ENCODE measurements at regions not wholly inside any gene's neighbourhood (a gene's known extent, or its start where the extent isn't known, plus 50 kb on each side); places are given as distances from the start of the nearest gene placed in this dataset.
"Not testable (repeated sequence)": the region's sequence is repeated elsewhere in the genome, so short reads cannot be mapped to it uniquely, and the experiment has no call there.

DNA sequence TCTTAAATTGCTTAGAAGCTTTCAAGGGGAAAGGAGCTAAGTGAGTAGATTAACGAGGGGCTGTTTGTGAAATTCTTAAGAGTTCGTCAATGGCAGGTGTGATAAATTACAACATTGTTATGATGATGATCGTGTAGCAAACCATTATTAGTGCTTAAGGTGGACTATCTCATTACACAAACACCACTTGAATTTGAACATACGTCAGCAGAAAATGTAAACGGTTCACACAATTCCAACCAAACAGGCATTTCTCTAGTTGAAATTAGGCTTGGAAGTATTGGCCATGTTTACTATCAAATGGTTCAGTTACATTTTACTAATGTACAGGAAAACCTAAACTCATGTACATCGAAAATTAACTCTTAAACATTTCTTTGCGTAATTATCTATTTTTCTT is 102.8 kb downstream of the PYDC2 start:
- Histone ChIP-seq H3K9me3 (ENCODE audit: control insufficient read depth, low read length) (no peaks in the 10 kb centered on the region), H3K4me3 (ENCODE audit: extremely low read depth, insufficient read depth, low read length, poor library complexity, severe bottlenecking) (no peak overlapping the region), H3K27ac (ENCODE audit: low read depth, low read length, severe bottlenecking) (no peak overlapping the region), H3K36me3 (ENCODE audit: control insufficient read depth, insufficient read depth, low read length) (no peaks in the 10 kb centered on the region), H3K4me1 (ENCODE audit: control insufficient read depth, insufficient read depth, low read length, poor library complexity, severe bottlenecking) (no peaks in the 10 kb centered on the region)
- 100% methylated on average over 1 of the region's 7 CpGs; no CpG with 5 or more reads in 1 of the 2 experiments for WGBS, 2 experiments (ENCODE audit: insufficient coverage in 2 of 2)

DNA sequence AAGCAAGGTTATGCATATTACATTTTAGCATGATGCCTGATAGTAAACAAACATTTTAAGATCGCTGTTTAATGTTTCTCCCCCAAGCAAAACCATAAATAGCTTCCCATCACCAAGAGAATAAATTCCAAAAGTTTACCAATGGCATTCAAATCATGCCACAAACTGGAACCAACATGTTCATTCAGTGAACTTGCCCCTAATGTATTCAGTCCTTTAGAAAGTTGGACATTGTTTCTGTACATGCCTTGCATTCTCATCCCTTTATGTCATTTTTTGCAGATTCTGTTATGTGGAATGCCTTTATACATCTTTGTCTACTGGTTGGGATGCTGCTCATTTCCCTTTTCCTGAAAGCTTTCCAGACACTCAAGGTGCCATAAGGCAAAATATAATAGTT is 105.5 kb downstream of the PYDC2 start:
- Histone ChIP-seq H3K36me3 (ENCODE audit: control insufficient read depth, insufficient read depth, low read length) (no peaks in the 10 kb centered on the region), H3K4me3 (ENCODE audit: extremely low read depth, insufficient read depth, low read length, poor library complexity, severe bottlenecking) (no peak overlapping the region), H3K4me1 (ENCODE audit: control insufficient read depth, insufficient read depth, low read length, poor library complexity, severe bottlenecking) (no peaks in the 10 kb centered on the region), H3K27ac (ENCODE audit: low read depth, low read length, severe bottlenecking) (no peak overlapping the region), H3K9me3 (ENCODE audit: control insufficient read depth, low read length) (no peaks in the 10 kb centered on the region)
- 80 to 100% methylated on average over 1 of the region's 1 CpG for WGBS, 2 experiments (ENCODE audit: insufficient coverage in 2 of 2)

DNA sequence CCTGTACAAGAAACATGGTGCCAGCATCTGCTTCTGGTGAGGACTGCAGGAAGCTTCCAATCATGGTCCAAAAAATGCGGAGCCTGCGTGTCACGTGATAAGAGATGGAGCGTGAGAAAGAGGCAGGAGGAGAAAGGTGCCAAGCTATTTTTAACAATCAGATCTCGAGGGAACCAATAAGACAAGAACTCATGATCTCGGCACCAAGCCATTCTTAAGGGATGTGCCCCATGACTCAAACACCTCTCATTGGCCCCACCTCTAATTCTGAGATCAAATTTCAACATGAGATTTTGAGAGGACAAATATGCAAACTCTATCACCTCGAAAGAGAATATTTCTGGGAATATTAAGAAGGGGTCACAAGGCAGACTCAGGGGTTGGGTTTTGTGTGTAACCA is 107.2 kb downstream of the PYDC2 start:
- H3K4me3 ChIP-seq (ENCODE audit: extremely low read depth, insufficient read depth, low read length, poor library complexity, severe bottlenecking): no peak overlapping the region
- no peaks in the 10 kb centered on the region for H3K9me3 ChIP-seq (ENCODE audit: control insufficient read depth, low read length)
- no peak overlapping the region for H3K27ac ChIP-seq (ENCODE audit: low read depth, low read length, severe bottlenecking)
- no peaks in the 10 kb centered on the region for H3K4me1 ChIP-seq (ENCODE audit: control insufficient read depth, insufficient read depth, low read length, poor library complexity, severe bottlenecking)
- 89 to 93% methylated on average over 4 to 5 of the region's 7 CpGs for WGBS, 2 experiments (ENCODE audit: insufficient coverage in 2 of 2)
- no peaks in the 10 kb centered on the region for H3K36me3 ChIP-seq (ENCODE audit: control insufficient read depth, insufficient read depth, low read length)

DNA sequence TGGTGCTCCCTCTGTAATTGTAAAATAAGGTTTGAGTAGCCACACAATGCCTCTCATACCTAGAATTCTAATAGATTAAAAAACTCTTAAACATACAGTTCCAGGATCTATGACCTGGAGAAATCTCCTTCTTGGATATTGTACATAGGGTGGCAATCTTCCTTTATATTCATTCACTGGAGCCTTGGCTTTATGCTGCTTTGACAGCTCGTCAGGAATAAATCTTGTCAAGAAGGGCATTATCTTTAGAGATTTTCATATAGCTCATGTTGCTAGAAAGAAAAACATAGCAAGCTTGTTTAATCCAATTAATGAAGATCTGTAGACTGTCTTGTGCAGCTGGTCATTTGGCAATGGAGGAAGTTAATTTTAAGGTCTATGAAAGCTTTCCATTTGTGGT is 131.1 kb downstream of the PYDC2 start:
- Histone ChIP-seq H3K36me3 (ENCODE audit: control insufficient read depth, insufficient read depth, low read length) (no peaks in the 10 kb centered on the region), H3K4me1 (ENCODE audit: control insufficient read depth, insufficient read depth, low read length, poor library complexity, severe bottlenecking) (no peaks in the 10 kb centered on the region), H3K4me3 (ENCODE audit: extremely low read depth, insufficient read depth, low read length, poor library complexity, severe bottlenecking) (no peak overlapping the region), H3K9me3 (ENCODE audit: control insufficient read depth, low read length) (no peaks in the 10 kb centered on the region), H3K27ac (ENCODE audit: low read depth, low read length, severe bottlenecking) (no peak overlapping the region)
- 80% methylated on average over 1 of the region's 1 CpG; no CpG with 5 or more reads in 1 of the 2 experiments for WGBS, 2 experiments (ENCODE audit: insufficient coverage in 2 of 2)

DNA sequence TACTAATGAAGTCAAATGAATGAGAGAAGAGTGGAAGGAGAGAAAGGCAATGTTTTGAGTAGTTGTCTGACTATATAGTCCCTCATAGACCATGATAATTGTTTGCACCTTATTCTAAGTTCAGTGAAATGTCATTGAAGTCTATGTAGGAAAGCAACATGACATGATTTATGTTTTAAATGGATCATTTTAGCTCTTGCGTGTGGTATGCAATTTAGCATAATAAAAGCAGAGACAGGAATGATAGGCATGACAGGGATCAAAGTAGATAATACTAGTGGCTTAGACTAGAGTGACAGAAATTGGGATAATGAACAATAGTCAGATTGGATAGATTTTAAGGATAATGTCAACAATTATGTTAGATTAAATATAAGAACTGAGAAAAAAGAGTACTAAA is 132.5 kb downstream of the PYDC2 start:
- no peaks in the 10 kb centered on the region for H3K9me3 ChIP-seq (ENCODE audit: control insufficient read depth, low read length)
- 88 to 89% methylated on average over 1 of the region's 1 CpG for WGBS, 2 experiments (ENCODE audit: insufficient coverage in 2 of 2)
- H3K27ac ChIP-seq (ENCODE audit: low read depth, low read length, severe bottlenecking): no peak overlapping the region
- H3K4me3 ChIP-seq (ENCODE audit: extremely low read depth, insufficient read depth, low read length, poor library complexity, severe bottlenecking): no peak overlapping the region
- no peaks in the 10 kb centered on the region for H3K4me1 ChIP-seq (ENCODE audit: control insufficient read depth, insufficient read depth, low read length, poor library complexity, severe bottlenecking)
- H3K36me3 ChIP-seq (ENCODE audit: control insufficient read depth, insufficient read depth, low read length): no peaks in the 10 kb centered on the region

DNA sequence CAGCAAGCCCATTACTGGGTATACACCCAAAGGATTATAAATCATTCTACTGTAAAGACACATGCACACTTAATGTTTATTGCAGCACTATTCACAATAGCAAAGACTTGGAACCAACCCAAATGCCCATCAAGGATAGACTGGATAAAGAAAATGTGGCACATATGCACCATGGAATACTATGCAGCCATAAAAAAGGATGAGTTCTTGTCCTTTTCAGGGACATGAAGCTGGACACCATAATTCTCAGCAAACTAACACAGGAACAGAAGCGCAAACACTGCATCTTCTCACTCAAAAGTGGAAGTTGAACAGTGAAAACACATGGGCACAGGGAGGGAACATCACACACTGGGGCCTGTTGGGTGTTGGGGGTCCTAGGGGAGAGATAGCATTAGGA is 154.5 kb downstream of the PYDC2 start:
- WGBS, 2 experiments (ENCODE audit: insufficient coverage in 2 of 2): no CpG with 5 or more reads among the region's 1 CpG

DNA sequence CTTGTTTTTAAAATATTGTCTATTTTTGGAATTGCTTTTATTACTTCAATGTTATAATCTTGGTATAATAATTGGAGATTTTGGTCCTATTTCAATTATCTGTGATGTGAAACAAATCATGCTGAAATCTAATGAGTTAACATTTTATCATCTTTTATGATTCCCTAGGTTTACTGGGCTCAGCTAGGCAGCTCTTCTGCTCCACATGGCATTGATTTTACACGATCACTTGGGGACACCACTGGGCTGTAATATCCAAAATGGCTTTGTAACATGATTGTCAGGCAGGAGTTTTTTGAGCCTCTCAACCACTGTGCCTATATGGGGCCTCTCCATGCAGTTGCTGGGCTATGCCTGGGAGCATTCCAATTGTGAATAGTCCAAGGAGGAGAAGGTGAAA is 163.3 kb downstream of the PYDC2 start:
- Histone ChIP-seq H3K27ac (ENCODE audit: low read depth, low read length, severe bottlenecking) (no peak overlapping the region), H3K36me3 (ENCODE audit: control insufficient read depth, insufficient read depth, low read length) (no peaks in the 10 kb centered on the region), H3K9me3 (ENCODE audit: control insufficient read depth, low read length) (no peaks in the 10 kb centered on the region), H3K4me1 (ENCODE audit: control insufficient read depth, insufficient read depth, low read length, poor library complexity, severe bottlenecking) (no peaks in the 10 kb centered on the region), H3K4me3 (ENCODE audit: extremely low read depth, insufficient read depth, low read length, poor library complexity, severe bottlenecking) (no peak overlapping the region)
- WGBS, 2 experiments (ENCODE audit: insufficient coverage in 2 of 2): 80% methylated on average over 1 of the region's 1 CpG

More for the DNA sequence above, 154.5 kb downstream of the PYDC2 start:
- not testable (repeated sequence) for H3K9me3 ChIP-seq (ENCODE audit: control insufficient read depth, low read length); H3K4me1 ChIP-seq (ENCODE audit: control insufficient read depth, insufficient read depth, low read length, poor library complexity, severe bottlenecking); H3K4me3 ChIP-seq (ENCODE audit: extremely low read depth, insufficient read depth, low read length, poor library complexity, severe bottlenecking); H3K36me3 ChIP-seq (ENCODE audit: control insufficient read depth, insufficient read depth, low read length); H3K27ac ChIP-seq (ENCODE audit: low read depth, low read length, severe bottlenecking)

DNA sequence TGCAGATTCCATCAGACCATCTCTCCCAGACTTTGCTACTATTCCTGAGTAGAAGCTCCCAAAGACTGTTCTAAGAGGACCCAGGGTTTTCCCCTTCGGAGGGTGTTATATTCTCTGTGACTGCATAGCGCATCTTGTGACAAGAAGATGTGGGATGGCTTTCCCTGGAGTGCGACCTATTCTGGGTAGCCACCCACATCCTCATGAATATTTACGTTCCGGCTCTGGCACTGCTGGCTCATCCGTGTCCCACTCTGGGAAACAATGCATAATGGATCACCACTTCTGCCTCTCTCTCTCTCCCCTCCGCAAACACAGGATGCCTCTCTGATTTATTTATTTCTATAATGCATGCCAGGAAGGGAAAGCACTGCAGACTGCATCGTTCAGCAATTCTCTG is 166.1 kb downstream of the PYDC2 start:
- no peaks in the 10 kb centered on the region for H3K4me1 ChIP-seq (ENCODE audit: control insufficient read depth, insufficient read depth, low read length, poor library complexity, severe bottlenecking)
- WGBS, 2 experiments (ENCODE audit: insufficient coverage in 2 of 2): 71 to 79% methylated on average over 6 of the region's 8 CpGs
- H3K27ac ChIP-seq (ENCODE audit: low read depth, low read length, severe bottlenecking): no peak overlapping the region
- no peaks in the 10 kb centered on the region for H3K36me3 ChIP-seq (ENCODE audit: control insufficient read depth, insufficient read depth, low read length)
- no peak overlapping the region for H3K4me3 ChIP-seq (ENCODE audit: extremely low read depth, insufficient read depth, low read length, poor library complexity, severe bottlenecking)
- H3K9me3 ChIP-seq (ENCODE audit: control insufficient read depth, low read length): no peaks in the 10 kb centered on the region

DNA sequence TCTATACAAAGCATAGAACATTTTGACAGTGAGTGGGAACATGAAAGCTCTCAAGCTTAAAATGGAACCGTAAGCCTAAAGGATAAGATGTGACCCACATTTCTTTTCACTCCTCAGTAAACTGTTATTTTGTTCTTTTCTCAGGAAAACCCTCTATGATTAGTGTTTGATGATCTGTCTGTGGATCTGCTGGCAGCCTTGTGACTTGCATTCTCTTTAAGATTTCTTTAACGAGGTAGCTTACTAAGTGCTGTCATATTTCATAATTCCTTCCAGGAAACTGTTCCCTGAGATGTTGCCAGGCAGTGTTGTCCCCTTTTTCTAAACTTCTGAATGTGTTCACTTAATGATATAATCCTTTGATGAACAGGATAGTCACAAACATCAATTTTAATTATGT is 167.6 kb downstream of the PYDC2 start:
- no peak overlapping the region for H3K4me3 ChIP-seq (ENCODE audit: extremely low read depth, insufficient read depth, low read length, poor library complexity, severe bottlenecking)
- H3K4me1 ChIP-seq (ENCODE audit: control insufficient read depth, insufficient read depth, low read length, poor library complexity, severe bottlenecking): no peaks in the 10 kb centered on the region
- H3K27ac ChIP-seq (ENCODE audit: low read depth, low read length, severe bottlenecking): no peak overlapping the region
- H3K9me3 ChIP-seq (ENCODE audit: control insufficient read depth, low read length): no peaks in the 10 kb centered on the region
- H3K36me3 ChIP-seq (ENCODE audit: control insufficient read depth, insufficient read depth, low read length): no peaks in the 10 kb centered on the region
- WGBS, 2 experiments (ENCODE audit: insufficient coverage in 2 of 2): 67% methylated on average over 1 of the region's 2 CpGs; no CpG with 5 or more reads in 1 of the 2 experiments

DNA sequence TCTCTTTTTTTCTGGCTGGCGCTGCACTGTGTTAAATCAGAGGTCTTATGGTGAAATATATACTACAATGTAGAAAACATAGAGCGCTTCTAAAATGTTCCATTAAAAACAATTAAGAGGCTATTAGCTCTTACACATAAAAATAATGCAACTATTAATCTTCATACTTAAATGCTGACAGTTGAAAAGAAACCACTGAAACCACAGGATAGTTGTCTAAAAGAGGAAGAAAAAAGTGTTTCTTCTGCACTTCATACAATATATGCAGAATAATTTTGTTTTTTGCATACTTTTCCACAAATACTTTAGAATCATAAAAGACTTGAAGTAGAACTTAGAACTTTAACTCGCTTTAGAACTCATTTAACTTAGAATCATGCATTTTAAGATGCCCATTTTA is 170.5 kb downstream of the PYDC2 start:
- no peaks in the 10 kb centered on the region for H3K9me3 ChIP-seq (ENCODE audit: control insufficient read depth, low read length)
- H3K4me1 ChIP-seq (ENCODE audit: control insufficient read depth, insufficient read depth, low read length, poor library complexity, severe bottlenecking): no peaks in the 10 kb centered on the region
- H3K4me3 ChIP-seq (ENCODE audit: extremely low read depth, insufficient read depth, low read length, poor library complexity, severe bottlenecking): no peak overlapping the region
- WGBS, 2 experiments (ENCODE audit: insufficient coverage in 2 of 2): 83% methylated on average over 1 of the region's 3 CpGs; no CpG with 5 or more reads in 1 of the 2 experiments
- no peak overlapping the region for H3K27ac ChIP-seq (ENCODE audit: low read depth, low read length, severe bottlenecking)
- no peaks in the 10 kb centered on the region for H3K36me3 ChIP-seq (ENCODE audit: control insufficient read depth, insufficient read depth, low read length)

DNA sequence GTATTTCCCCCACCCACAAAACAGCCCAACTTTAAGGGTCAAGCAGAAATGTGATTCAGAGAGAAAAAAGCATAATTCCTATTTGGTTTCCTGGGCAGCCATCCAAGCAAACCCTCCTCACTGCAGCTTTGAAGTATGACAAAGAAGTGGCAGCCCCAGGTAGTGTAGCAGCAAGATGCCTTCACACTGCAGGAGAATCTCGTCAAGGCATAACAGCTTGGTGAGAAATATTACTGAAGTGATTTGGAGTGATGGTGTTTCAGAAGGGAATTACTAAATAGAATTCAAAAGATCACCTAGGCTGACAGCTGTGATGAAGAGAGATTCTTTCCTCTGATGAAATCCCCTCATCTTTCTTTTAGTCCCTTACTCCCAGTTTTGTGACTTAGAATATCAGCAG is 173.9 kb downstream of the PYDC2 start:
- Histone ChIP-seq H3K27ac (ENCODE audit: low read depth, low read length, severe bottlenecking) (no peak overlapping the region), H3K36me3 (ENCODE audit: control insufficient read depth, insufficient read depth, low read length) (no peaks in the 10 kb centered on the region), H3K4me3 (ENCODE audit: extremely low read depth, insufficient read depth, low read length, poor library complexity, severe bottlenecking) (no peak overlapping the region), H3K4me1 (ENCODE audit: control insufficient read depth, insufficient read depth, low read length, poor library complexity, severe bottlenecking) (no peaks in the 10 kb centered on the region), H3K9me3 (ENCODE audit: control insufficient read depth, low read length) (no peaks in the 10 kb centered on the region)
- WGBS, 2 experiments (ENCODE audit: insufficient coverage in 2 of 2): no CpG with 5 or more reads among the region's 1 CpG

DNA sequence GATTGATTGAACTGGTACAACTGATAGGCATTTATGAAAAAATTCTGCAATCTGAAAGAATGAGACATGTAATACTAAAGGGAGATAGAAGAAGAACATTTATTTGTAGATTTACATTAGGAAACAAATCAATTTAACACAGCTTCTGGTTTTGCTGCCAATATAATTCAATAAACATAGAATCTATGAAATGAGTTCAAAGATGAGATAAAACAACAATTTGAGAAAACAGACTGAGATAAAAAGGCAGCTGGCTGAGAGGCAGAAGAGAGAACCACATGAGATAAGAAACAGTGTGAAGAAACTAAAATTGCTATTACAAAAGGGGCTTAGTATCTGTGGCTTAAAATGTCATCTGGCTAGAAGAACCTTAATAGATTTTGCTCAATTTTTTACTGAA is 176.6 kb downstream of the PYDC2 start:
- Histone ChIP-seq H3K4me1 (ENCODE audit: control insufficient read depth, insufficient read depth, low read length, poor library complexity, severe bottlenecking) (no peaks in the 10 kb centered on the region), H3K4me3 (ENCODE audit: extremely low read depth, insufficient read depth, low read length, poor library complexity, severe bottlenecking) (no peak overlapping the region), H3K36me3 (ENCODE audit: control insufficient read depth, insufficient read depth, low read length) (no peaks in the 10 kb centered on the region), H3K9me3 (ENCODE audit: control insufficient read depth, low read length) (no peaks in the 10 kb centered on the region), H3K27ac (ENCODE audit: low read depth, low read length, severe bottlenecking) (no peak overlapping the region)
